Endothelial cell (in vitro differentiated cells): ENCODE measurements at regions not wholly inside any gene's neighbourhood (a gene's known extent, or its start where the extent isn't known, plus 50 kb on each side); places are given as distances from the start of the nearest gene placed in this dataset.

Experiments
- DNase-seq: peaks from one replicate; pipeline ENCODE4 v3.0.0; 2021; ENCODE audit warnings: low spot score
- H3K27ac Mint-ChIP-seq: one replicate; pipeline ENCODE4 v1.8.0; 2021; ENCODE audit warnings: mixed read lengths, inconsistent platforms; ENCODE audit not compliant: unreplicated experiment
- H3K27me3 Mint-ChIP-seq: one replicate; pipeline ENCODE4 v1.8.0; 2021; ENCODE audit warnings: mild to moderate bottlenecking, moderate library complexity, mixed read lengths, inconsistent platforms; ENCODE audit not compliant: unreplicated experiment
- H3K36me3 Mint-ChIP-seq: one replicate; pipeline ENCODE4 v1.8.0; 2021; ENCODE audit warnings: mild to moderate bottlenecking, low read depth, mixed read lengths, inconsistent platforms; ENCODE audit not compliant: unreplicated experiment
- H3K4me1 Mint-ChIP-seq: one replicate; pipeline ENCODE4 v1.8.0; 2021; ENCODE audit warnings: mild to moderate bottlenecking, mixed read lengths, inconsistent platforms; ENCODE audit not compliant: unreplicated experiment
- H3K4me3 Mint-ChIP-seq: one replicate; pipeline ENCODE4 v1.8.0; 2021; ENCODE audit warnings: mild to moderate bottlenecking, mixed read lengths, inconsistent platforms; ENCODE audit not compliant: unreplicated experiment
- H3K9me3 Mint-ChIP-seq: one replicate; pipeline ENCODE4 v1.8.0; 2021; ENCODE audit warnings: mixed read lengths, inconsistent platforms; ENCODE audit not compliant: unreplicated experiment
- TF ChIP-seq, protein P1 (sequence below): fragments of 200-600 bp; sonication (generic); IDR thresholded peaks from one replicate; pipeline ENCODE4 v1.5.0; 2021; ENCODE audit warnings: antibody characterized with exemption; ENCODE audit not compliant: unreplicated experiment

- no peak for DNase-seq
Observed at GRCh38 chr5:89045216-89045615, 162.2 kb upstream of the MEF2C start.

GRCh38 chr5:89044674-89045200 lies 161.8 kb upstream of the MEF2C start:
- H3K4me1 Mint-ChIP-seq = peaks cover 35% of the 10 kb centered on the region
- H3K27me3 Mint-ChIP-seq = no peaks in the 10 kb centered on the region
- TF ChIP-seq, protein P1, sequence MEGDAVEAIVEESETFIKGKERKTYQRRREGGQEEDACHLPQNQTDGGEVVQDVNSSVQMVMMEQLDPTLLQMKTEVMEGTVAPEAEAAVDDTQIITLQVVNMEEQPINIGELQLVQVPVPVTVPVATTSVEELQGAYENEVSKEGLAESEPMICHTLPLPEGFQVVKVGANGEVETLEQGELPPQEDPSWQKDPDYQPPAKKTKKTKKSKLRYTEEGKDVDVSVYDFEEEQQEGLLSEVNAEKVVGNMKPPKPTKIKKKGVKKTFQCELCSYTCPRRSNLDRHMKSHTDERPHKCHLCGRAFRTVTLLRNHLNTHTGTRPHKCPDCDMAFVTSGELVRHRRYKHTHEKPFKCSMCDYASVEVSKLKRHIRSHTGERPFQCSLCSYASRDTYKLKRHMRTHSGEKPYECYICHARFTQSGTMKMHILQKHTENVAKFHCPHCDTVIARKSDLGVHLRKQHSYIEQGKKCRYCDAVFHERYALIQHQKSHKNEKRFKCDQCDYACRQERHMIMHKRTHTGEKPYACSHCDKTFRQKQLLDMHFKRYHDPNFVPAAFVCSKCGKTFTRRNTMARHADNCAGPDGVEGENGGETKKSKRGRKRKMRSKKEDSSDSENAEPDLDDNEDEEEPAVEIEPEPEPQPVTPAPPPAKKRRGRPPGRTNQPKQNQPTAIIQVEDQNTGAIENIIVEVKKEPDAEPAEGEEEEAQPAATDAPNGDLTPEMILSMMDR = no peak
- H3K36me3 Mint-ChIP-seq = no peaks in the 10 kb centered on the region
- no peaks in the 10 kb centered on the region for H3K9me3 Mint-ChIP-seq
- H3K4me3 Mint-ChIP-seq = no peak overlapping the region
- H3K27ac Mint-ChIP-seq = no peak overlapping the region
- no peak for DNase-seq

More at GRCh38 chr5:89045216-89045615, 162.2 kb upstream of the MEF2C start:
- Mint-ChIP-seq H3K4me3 (no peak overlapping the region), H3K27ac (no peak overlapping the region), H3K27me3 (peaks cover 1% of the 10 kb centered on the region), H3K9me3 (no peaks in the 10 kb centered on the region), H3K36me3 (peaks cover 1% of the 10 kb centered on the region), H3K4me1 (peaks cover 35% of the 10 kb centered on the region)
- TF ChIP-seq, protein P1 = no peak

- Mint-ChIP-seq H3K36me3 (no peaks in the 10 kb centered on the region), H3K27me3 (no peaks in the 10 kb centered on the region), H3K4me1 (peaks cover 35% of the 10 kb centered on the region), H3K27ac (no peak overlapping the region), H3K9me3 (no peaks in the 10 kb centered on the region), H3K4me3 (no peak overlapping the region)
- TF ChIP-seq, protein P1 = no peak
- no peak for DNase-seq
Observed at GRCh38 chr5:89043676-89044075, 160.7 kb upstream of the MEF2C start.

DNA sequence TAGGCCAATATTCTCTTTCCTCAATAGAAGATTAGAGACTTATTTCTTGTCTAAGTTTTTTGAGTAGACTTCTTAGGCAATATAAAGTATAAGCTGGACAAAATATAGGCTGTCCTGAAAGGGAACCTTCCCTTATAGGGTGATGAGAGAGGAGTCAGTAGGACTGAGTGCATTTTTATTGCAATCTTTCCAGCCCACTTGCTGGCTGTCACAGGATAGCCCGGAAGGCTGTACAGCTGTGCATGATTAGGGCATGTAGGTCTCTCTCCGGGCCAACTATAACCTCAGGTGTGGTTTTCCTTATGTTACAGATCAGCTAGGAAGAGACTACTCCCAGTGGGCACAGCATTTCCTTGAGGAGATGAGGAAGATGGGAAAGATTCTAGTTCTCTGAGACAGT lies 159.8 kb upstream of the MEF2C start:
- TF ChIP-seq, protein P1 = no peak
- no peaks in the 10 kb centered on the region for H3K27me3 Mint-ChIP-seq
- H3K27ac Mint-ChIP-seq = no peak overlapping the region
- H3K36me3 Mint-ChIP-seq = no peaks in the 10 kb centered on the region
- DNase-seq = no peak
- H3K9me3 Mint-ChIP-seq = no peaks in the 10 kb centered on the region
- peaks cover 35% of the 10 kb centered on the region for H3K4me1 Mint-ChIP-seq
- H3K4me3 Mint-ChIP-seq = no peak overlapping the region

DNA sequence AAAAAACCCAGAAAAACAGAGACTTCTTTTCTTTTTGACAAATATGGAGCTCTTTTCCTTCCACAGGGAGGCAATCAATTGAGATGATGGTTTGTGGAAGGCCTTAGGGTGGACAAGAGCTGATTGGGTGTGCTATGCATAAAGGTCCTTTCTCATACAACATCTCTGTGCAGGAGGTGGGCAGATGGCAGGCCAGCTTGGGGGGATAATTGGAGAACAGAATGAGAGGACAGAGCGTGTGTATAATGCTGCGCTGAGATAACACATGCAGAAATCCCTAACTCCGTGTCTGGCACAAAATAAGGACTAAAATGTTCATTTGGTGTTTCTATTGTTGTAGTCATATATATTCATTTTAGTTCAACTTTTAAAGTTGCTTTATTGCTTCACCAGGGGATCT lies 159.0 kb upstream of the MEF2C start:
- H3K9me3 Mint-ChIP-seq = no peaks in the 10 kb centered on the region
- TF ChIP-seq, protein P1 = no peak
- H3K27me3 Mint-ChIP-seq = no peaks in the 10 kb centered on the region
- DNase-seq = no peak
- peaks cover 39% of the 10 kb centered on the region for H3K4me1 Mint-ChIP-seq
- H3K27ac Mint-ChIP-seq = no peak overlapping the region
- no peaks in the 10 kb centered on the region for H3K36me3 Mint-ChIP-seq
- no peak overlapping the region for H3K4me3 Mint-ChIP-seq
